ENCODE measurements at regions not wholly inside any gene's neighbourhood (a gene's known extent, or its start where the extent isn't known, plus 50 kb on each side); places are given as distances from the start of the nearest gene placed in this dataset.

DNA sequence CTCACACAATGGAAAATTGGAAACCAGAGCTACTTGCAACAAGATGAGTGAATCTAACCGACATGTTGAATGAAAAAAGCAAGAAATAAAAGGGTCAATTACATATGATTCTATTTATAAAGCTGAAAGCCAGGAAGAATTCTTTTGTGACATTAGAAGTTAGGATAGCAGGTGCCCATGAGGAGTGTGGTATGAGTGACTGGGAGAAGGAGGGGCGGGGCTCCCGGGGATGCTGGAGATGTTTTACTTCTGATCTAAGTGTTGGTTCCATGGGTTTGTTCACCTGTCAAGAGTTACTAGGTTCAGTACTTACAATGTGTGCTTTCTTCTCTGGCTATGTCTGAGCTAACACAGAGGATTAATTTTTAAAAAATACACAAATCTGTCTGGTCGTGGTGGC is 60.8 kb downstream of the NSMCE3 start:
- DNase-seq (ENCODE audit: low read depth in 4 of 4, low spot score in 3 of 4) = no peak

DNA sequence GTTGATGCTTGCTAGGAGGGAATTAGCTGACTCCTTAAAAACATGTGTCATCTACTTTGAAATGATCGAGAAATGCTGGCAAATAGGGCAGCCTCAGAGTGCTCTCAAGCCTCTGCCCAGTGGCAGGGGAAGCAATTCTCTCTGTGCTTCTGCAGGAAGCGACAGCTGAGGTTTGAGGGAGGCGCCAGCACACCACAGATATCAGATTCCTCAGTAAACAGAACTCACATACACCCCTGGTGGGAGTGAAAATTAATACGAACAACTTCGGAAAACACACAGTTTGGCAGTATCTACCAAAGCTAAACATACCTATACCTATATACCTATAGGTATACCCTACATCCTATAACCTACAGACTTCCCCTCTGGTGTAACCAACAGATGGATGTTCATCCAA is 61.3 kb downstream of the NSMCE3 start:
- peak in 2 of 4 donors; percentile 41 to 46 for DNase-seq (ENCODE audit: low read depth in 4 of 4, low spot score in 3 of 4)

DNA sequence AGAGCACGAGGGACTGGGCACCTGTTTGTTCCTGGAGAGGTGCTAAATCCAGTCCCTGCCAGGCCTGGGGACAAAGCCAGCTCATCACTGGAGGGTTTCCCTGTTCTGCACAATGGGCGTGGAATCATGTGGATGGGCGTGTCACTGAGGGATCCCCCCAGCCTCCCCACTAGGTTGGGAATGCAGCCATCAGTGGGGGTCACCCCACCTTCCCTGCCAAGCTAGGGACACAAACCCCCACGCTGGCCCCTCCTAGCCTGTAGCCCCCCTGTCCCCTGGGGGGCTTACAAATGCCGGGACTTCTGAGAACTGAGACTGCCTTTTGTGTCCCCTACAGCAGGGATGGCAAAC is 61.9 kb downstream of the NSMCE3 start:
- DNase-seq (ENCODE audit: low read depth in 4 of 4, low spot score in 3 of 4) = no peak

DNA sequence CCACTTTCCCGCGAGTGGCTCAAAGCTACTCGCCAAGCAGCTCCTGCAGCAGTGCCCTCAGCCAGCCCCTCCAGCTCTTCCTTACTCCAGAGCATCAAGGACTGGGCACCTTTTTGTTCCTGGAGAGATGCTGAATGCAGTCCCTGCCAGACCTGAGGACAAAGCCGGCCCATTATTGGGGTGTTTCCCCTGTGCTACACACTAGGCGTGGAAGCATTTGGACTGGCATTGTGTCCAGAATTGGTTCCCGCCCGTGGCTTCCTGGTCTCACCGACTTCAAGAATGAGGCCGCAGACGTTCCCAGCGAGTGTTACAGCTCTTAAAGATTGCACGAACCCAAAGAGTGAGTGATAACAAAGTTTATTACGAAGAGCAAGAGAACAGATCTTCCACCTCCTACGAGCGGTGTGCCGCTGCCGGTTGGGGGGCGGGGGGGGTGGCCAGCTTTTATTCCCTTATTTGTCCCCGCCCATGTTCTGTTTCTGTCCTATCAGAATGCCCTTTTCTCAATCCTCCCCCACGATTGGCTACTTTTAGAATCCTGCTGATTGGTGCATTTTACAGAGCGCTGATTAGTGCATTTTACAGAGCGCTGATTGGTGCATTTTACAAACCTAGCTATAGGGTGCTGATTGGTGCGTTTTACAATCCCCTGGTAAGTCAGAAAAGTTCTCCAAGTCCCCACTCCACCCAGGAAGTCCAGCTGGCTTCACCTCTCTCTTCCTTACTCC is 62.4 kb downstream of the NSMCE3 start:
- no peak for DNase-seq (ENCODE audit: low read depth in 4 of 4, low spot score in 3 of 4)

DNA sequence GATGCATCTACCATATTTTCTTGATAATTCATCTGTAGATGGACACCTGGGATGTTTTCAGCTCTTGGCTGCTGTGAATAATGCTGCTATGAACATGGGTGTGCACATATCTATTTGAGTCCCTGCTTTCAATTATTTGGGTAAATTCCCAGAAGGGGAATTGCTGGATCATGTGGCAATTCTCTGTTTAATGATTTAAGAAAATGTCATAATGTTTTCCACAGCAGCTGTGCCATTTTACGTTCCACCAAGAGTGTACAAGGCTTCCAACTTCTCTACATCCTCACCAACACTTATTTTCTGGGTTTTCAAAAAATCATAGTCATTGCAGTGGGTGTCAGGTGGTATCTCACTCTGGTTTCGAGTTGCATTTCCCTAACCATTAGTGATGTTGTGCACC is 64.4 kb downstream of the NSMCE3 start:
- DNase-seq (ENCODE audit: low read depth in 4 of 4, low spot score in 3 of 4) = no peak

DNA sequence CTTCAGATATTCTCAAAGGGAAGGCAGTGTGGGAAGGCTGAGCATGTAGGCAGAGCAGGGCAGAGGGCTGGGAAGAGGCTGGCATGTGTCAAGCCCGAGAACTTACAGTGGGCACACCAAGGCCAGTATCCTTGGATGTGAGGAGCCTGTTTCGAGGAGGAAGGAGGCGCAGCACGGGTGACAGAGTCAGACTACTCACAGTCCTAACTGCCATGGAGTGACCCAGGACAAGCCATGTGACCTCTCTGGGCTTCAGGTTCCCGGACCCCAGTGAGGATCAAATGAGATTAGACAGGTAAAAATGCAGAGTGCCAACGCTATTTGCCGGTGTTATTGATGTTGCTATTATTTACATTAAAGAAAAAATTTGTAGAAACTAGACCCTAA is 65.3 kb downstream of the NSMCE3 start:
- no peak for DNase-seq (ENCODE audit: low read depth in 4 of 4, low spot score in 3 of 4)

DNA sequence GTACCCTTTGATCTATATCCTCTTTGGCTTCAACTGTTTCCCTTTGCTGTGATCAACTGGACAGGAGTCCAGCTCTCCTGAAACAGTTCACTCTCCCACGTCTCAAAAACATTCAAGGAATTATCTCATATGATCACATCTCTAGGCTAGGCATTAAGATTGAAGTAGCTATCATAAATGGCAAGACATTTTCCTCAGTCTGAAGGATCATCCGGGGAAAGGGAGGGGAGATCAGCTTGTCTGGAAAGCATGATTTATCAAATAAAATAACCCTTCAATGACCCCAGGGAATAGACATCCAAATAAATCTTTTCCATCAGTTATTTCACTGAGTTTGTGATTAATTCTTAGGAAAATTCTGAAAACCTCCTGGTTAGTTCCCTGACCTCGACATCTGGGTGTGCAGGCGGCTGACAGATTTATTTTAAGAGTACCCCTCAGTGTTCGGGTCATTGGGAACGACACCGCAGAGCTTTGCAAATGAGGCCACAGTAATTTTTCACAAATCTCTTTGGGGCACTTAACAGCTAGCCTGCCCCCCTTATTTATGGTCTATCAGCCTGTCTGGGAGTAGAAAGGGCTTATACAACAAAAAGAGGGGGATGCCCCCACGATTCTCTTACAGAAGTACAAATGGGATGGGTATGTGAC is 65.8 kb downstream of the NSMCE3 start:
- DNase-seq (ENCODE audit: low read depth in 4 of 4, low spot score in 3 of 4) = no peak

DNA sequence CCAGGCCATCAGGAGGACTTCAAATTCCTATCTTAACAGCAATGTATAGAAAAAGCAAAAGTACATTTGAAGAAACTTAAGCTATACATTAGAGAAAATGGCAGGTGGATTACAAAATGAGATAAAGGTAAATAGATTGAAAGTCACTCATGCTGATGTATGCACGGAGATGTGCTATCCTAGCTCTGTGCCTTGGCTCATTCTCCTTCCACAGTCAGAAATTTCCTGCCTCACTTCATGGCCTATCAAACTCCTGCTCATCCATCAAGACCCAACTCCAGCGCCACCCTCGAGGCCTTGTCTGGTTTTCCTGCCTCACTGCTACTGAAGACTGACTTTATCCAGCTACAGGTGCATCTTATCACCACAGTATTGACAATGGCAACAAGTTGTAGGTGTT is 72.9 kb downstream of the NSMCE3 start:
- DNase-seq (ENCODE audit: low read depth in 4 of 4, low spot score in 3 of 4) = no peak

DNA sequence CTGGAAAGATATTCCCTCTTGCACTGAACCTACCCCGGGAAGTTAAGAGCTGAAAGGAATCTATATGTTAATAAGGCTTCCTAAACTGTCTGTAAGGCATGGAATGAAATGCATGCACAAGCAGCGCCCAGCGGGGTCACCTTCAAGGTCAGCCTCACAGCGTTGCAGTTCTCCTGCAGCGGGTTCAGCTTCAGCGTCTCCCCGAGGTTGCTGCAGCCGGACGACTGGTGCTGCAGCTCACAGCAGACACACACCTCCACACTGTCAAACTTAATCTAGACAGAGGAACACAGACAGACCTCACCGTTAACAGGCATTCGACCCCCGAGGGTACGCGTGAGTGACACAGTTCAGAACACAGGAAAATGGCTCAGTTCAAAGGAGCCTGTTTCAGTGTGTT is 73.3 kb downstream of the NSMCE3 start:
- peak in 1 of 4 donors; percentile 14 for DNase-seq (ENCODE audit: low read depth in 4 of 4, low spot score in 3 of 4)

DNA sequence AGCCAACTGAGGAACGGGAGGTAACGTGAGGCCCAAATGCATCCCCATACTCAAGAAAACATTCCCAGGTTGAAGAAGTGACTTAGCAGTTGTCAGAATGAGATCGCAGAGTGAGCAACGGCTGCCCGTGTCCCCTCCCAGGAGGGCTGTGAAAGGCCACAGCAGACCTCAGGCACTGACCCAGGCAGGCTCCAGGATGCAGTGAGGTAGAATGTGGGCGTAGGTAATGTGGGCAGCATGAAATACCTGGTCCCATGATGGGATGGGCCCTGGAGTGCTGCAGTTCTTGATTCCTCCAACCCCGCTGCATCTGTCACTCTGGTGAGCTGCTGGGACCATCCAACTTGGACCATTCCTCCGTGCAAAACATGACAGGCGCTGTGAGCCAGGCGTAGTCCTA is 74.8 kb downstream of the NSMCE3 start:
- DNase-seq (ENCODE audit: low read depth in 4 of 4, low spot score in 3 of 4) = no peak

DNA sequence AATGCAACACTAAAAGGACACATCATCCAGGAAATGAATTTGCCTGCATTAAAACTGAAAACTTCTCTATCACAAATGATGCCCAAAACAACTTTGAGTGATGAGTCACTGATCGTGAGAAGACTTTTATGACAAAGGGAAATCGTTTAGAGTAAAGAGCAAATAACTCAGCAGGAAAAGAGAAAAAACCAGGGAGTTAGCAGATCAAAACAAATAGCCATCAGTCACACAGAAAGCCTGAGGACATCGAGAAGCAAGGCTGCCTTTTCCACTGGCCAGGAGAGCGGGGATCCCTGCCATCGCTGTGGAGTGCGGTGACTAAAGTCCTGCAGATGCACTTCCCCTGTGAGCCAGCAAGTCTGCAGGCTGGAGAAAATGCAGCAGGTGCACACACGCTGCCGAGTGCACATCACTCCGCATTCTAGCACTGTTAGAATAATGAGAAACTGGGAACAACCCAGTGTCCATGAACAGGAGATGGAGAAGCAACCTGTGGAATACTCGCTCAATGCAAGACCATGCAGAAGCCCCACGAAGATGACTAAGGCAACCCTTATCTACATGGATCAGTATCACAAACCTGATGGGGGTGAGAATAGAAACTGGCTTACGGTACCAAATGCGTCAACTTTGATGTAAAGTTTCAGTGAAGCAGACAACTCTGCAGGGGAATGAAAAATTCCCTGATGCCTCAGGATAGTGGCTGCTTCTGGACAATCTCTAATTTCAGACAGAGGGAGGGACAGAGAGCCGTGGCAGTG is 86.4 kb downstream of the NSMCE3 start:
- DNase-seq (ENCODE audit: low read depth in 4 of 4, low spot score in 3 of 4) = no peak

DNA sequence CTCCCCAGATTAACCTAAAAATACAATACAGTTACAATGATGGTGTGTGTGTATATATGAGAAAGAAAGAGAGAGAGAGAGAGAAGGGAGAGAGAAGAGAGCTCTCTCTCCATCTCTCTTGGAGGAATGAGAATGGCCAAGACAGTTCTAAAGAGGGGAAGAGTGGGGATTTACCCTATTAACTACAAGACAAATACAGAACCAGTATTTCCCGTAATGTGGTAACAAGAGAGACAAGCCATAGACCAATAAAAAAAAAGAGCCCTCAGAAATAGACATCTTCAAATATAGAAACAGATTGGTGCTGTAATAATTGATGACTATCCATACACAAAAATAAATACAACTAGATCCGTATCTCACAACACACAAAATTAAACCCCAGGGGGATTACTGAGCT is 87.0 kb downstream of the NSMCE3 start:
- no peak for DNase-seq (ENCODE audit: low read depth in 4 of 4, low spot score in 3 of 4)

DNA sequence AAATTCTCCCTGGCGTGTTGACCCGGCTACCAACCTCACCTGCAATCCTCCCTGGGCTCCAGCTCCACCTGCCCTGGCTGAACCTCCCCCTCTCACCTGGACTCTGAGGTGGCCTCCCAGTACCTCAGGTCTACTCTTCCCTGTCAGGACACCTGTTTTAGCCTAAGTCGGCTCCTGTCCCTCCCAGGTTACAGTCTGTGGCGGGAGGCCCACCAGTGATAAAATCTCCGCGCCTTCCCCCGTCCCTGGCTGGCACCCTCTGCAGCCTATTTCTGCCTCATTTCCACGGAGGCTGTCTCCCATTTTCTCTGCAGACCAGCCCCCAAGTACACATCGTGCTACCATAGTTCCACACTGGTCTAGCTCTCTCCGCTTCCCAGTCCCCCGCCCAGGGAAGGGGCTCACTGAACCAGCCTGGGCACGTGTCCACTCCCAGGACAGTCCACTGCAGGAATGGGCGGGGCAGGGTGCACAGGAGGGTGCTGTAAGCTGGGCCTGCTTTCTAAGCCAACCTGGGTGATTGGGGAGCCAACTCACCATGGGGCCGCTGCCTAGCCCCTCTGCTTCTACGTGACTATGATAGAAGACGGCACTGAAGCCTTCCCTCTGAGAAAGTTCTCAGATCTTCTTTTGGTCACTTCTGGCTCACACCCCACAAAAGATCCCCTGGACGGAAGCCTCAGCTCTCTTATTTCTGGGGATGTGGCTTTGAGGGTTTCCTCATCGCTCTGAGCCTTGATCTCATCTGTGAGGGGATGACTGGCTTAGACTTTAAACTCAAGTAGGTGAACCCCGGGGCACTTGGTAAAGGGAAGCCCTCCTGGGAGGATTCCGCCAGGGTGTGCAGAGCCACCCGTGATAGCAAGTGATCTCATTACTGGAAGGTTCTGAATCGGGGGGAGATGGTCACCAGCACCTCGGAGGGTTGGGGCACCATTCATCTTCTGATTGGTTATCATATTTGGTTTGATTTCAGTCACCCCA is 96.6 kb downstream of the NSMCE3 start:
- DNase-seq (ENCODE audit: low read depth in 4 of 4, low spot score in 3 of 4) = no peak

DNA sequence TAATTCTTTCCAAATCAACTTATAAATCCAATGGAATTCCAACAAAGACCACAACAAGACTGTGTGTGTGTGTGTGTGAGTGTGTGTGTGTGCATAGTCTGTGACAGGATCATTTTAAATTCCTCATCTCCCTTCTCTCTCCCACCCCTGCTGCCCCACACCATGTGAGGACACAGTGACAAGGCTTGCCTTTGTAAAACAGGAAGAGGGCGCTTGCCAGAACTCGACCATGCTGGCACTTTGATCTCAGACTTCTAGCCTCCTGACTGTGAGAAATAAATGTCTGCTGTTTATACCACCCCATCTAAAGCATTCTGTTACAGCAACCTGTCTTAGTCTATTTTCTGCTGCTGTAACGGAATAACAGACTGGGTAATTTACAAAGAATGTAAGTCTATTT is 99.1 kb downstream of the NSMCE3 start:
- DNase-seq (ENCODE audit: low read depth in 4 of 4, low spot score in 3 of 4) = no peak

Measured in left renal pelvis (tissue), 4 donors.